ENCODE measurements at regions not wholly inside any gene's neighbourhood (a gene's known extent, or its start where the extent isn't known, plus 50 kb on each side); places are given as distances from the start of the nearest gene placed in this dataset.

DNA sequence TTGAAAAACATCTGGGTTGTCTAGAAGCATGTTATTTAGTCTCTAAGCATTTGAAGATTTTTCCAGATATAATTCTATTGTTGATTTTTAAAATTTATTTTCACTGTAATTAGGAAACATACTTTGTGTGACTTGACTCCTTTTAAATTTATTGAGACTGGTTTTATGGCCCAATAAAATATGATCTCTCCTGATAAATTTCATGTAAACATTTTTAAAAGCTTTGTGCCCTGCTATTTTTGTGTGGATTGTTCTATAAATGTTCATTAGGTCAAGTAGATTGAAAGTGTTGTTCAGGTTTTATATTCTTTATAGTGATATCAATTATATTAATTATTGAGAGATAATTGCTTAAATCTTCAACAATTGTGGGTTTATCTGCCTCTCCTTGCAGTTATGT lies 105.4 kb downstream of the RFX6 start:
- TF ChIP-seq, protein P1, sequence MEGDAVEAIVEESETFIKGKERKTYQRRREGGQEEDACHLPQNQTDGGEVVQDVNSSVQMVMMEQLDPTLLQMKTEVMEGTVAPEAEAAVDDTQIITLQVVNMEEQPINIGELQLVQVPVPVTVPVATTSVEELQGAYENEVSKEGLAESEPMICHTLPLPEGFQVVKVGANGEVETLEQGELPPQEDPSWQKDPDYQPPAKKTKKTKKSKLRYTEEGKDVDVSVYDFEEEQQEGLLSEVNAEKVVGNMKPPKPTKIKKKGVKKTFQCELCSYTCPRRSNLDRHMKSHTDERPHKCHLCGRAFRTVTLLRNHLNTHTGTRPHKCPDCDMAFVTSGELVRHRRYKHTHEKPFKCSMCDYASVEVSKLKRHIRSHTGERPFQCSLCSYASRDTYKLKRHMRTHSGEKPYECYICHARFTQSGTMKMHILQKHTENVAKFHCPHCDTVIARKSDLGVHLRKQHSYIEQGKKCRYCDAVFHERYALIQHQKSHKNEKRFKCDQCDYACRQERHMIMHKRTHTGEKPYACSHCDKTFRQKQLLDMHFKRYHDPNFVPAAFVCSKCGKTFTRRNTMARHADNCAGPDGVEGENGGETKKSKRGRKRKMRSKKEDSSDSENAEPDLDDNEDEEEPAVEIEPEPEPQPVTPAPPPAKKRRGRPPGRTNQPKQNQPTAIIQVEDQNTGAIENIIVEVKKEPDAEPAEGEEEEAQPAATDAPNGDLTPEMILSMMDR (IDR thresholded peaks at IDR 0.05) = no peak
- TF ChIP-seq ZFX (IDR thresholded peaks at IDR 0.05; ENCODE audit: borderline replicate concordance) = no peak
- no peak overlapping the region for H3K27ac ChIP-seq

DNA sequence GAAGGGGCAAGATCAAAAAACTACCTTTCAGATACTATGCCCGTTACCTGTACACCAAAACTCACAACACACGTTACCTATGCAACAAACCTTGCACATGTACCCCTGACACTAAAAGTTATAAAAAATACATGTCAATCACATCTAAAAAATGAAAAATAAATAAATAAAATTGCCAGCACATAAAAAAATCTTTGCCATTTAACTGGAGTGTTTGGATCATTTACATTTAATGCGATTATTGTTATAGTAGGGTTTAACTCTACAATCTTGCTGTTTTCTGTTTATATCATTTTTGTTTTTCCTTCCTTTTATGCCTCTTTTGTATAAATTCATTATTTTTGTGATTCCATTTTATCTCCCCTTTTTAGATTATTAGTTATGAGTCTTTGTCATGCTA lies 106.3 kb downstream of the RFX6 start:
- TF ChIP-seq ZFX (IDR thresholded peaks at IDR 0.05; ENCODE audit: borderline replicate concordance) = no peak
- TF ChIP-seq, protein P1 (IDR thresholded peaks at IDR 0.05) = no peak

DNA sequence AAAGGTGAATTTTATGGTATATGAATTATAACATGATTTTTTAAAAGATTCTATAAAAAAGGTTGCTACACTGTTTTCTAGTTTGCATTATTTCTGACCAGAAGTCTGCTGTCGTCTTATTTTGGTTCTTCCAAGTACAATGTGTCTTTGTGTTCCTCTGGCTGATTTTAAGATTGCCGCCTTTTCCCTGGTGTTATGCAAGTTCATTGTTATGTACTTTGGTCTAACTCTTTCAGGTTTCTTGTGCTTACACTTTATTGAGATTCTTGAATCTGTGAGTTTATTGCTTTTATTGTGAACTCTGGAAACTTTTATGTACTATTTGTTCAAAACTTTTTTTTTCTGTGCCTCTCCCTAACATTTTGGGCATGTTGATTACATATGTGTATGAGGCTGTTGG lies 109.8 kb downstream of the RFX6 start:
- no peak for TF ChIP-seq ZFX (IDR thresholded peaks at IDR 0.05; ENCODE audit: borderline replicate concordance)
- TF ChIP-seq, protein P1 (IDR thresholded peaks at IDR 0.05) = no peak
- H3K27ac ChIP-seq = no peak overlapping the region

More for the DNA sequence above, 106.3 kb downstream of the RFX6 start:
- H3K27ac ChIP-seq = no peak overlapping the region

DNA sequence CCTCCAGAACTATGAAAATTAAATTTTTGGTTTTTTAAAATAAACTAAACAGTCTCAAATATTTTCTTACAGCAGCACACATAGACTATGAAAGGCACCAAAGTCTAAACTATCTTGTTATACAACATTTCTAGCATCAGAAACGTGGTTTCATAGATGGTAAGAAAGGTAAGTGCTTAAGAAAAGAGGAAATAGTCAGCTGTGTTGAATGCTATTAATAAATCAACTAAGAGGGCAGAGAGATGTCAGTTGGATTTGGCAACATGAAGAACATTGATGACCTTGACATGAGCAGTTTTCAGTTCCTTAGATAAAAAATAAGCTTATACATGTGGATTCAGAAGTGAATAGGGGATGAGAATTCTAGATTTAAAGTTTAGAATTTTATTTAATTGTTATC lies 113.6 kb downstream of the RFX6 start:
- TF ChIP-seq, protein P1 (IDR thresholded peaks at IDR 0.05) = no peak
- no peak for TF ChIP-seq ZFX (IDR thresholded peaks at IDR 0.05; ENCODE audit: borderline replicate concordance)
- no peak overlapping the region for H3K27ac ChIP-seq

DNA sequence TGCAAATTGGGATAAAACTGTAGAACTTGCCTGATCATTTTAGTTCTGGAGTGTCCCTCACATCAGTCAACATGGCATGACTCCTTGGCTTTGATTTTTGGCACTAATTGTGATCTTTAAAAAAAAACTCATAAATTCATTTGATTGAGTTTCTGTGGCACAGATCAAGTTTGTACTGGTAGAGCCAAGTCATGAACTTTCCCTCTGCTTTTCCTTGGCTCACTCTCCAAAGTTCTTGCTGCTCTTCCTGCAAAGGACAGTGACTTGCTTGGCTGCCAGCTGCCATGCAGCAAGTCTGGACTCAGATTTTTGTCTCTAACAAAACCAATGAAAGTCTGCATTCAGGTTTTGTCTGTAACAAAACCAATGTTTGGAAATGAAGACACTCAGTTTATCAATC lies 115.5 kb downstream of the RFX6 start:
- no peak overlapping the region for H3K27ac ChIP-seq
- TF ChIP-seq, protein P1 (IDR thresholded peaks at IDR 0.05) = no peak
- no peak for TF ChIP-seq ZFX (IDR thresholded peaks at IDR 0.05; ENCODE audit: borderline replicate concordance)

DNA sequence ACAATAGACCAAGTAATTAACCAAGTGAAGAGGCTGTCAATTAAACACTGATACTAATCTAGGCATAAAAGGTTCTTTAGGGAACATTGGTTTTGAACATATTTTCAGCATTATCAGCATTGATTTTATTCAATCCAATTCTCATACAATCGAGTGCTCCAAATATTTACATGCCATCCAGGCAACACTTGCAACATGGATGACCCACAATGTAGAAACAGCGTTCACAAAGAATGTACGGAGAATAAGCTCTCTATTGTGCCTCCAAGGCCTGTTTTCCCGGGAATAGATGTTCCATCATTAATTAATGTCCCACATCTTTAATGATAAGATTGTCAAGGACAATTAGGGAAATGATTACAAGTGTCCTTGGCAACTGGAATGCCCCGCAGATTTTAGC lies 117.4 kb downstream of the RFX6 start:
- H3K27ac ChIP-seq = no peak overlapping the region
- TF ChIP-seq, protein P1 (IDR thresholded peaks at IDR 0.05) = no peak
- TF ChIP-seq ZFX (IDR thresholded peaks at IDR 0.05; ENCODE audit: borderline replicate concordance) = no peak

DNA sequence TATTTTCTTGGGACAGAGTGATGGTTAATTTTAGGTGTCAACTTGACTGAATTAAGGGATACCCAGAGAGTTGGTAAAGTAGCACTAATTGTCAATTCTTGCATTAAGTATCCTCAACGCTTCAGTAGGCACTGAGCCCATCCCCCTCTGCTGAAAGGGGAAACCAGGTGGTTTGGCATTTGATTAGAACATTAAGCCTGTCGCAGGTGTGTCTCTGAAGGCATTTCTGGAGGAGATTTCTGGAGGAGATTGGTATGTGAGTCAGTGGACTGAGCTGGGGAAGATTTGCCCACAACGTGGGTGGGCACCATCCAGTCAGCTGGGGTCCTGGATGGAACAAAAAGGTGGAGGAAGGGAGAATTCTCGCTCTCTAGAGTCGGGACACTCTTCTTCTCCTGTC lies 119.8 kb downstream of the RFX6 start:
- TF ChIP-seq, protein P1 (IDR thresholded peaks at IDR 0.05) = no peak
- TF ChIP-seq ZFX (IDR thresholded peaks at IDR 0.05; ENCODE audit: borderline replicate concordance) = no peak
- no peak overlapping the region for H3K27ac ChIP-seq

Data from 22Rv1 (cell line).